SK-N-SH (cell line): ENCODE measurements at regions not wholly inside any gene's neighbourhood (a gene's known extent, or its start where the extent isn't known, plus 50 kb on each side); places are given as distances from the start of the nearest gene placed in this dataset.

Experiments used
- CTCF ChIA-PET: fragments of 300-600, 350-600 bp; formaldehyde crosslinking; extraction: SDS; loops from one replicate; lab custom pipeline; 2021; lab: Yijun Ruan, JAX
- POLR2A ChIA-PET: fragments of 350-600 bp; sonication (Branson Sonifier 250); formaldehyde crosslinking; extraction: SDS; loops from one replicate; lab custom pipeline; 2020; ENCODE audit warnings: antibody characterized with exemption, inconsistent platforms; lab: Yijun Ruan, JAX
- DNase-seq: peaks from one replicate; pipeline ENCODE4 v3.0.0; 2012
- H2AFZ ChIP-seq: fragments of 200-600 bp; sonication (generic); 2 replicates; pipeline ENCODE4 v1.8.1; 2016; ENCODE audit warnings: antibody characterized with exemption, mild to moderate bottlenecking, low read depth
- H3F3A ChIP-seq: fragments of 200-600 bp; sonication (generic); replicated peaks from 2 replicates; pipeline ENCODE3; 2016; ENCODE audit warnings: antibody characterized with exemption, mild to moderate bottlenecking; ENCODE audit not compliant: insufficient read depth
- H3K27ac ChIP-seq, 2 experiments: fragments of 200-500 bp in 1 of 2; fragments of 200-600 bp in 1 of 2; sonication (Bioruptor generic) in 1 of 2; sonication (generic), shearing (Covaris generic) in 1 of 2; 2 replicates each; pipeline versions ENCODE4 v1.5.1 to v1.6.1; 2014 to 2016; ENCODE audit warnings: low read depth in 2 of 2, inconsistent platforms in 1 of 2, low read length in 1 of 2, mild to moderate bottlenecking in 1 of 2, mixed read lengths in 1 of 2
- H3K27me3 ChIP-seq: fragments of 200-600 bp; sonication (generic), shearing (Covaris generic); 2 replicates; pipeline ENCODE4 v1.6.1; 2016; ENCODE audit warnings: mixed run types; ENCODE audit not compliant: insufficient read depth
- H3K36me3 ChIP-seq, 2 experiments: fragments of 200-500 bp in 1 of 2; fragments of 200-600 bp in 1 of 2; sonication (Bioruptor generic) in 1 of 2; sonication (generic) in 1 of 2; replicated peaks in 1 of 2; 2 replicates each; pipeline versions ENCODE3 to v1.5.1; 2014 to 2016; ENCODE audit warnings: low read length in 1 of 2, mild to moderate bottlenecking in 1 of 2; ENCODE audit not compliant: insufficient read depth in 2 of 2, control insufficient read depth in 1 of 2
- H3K4me1 ChIP-seq, 2 experiments: fragments of 200-500 bp in 1 of 2; fragments of 200-600 bp in 1 of 2; sonication (Bioruptor generic) in 1 of 2; sonication (generic), shearing (Covaris generic) in 1 of 2; 2 replicates each; pipeline versions ENCODE4 v1.5.1 to v1.6.1; 2014 to 2016; ENCODE audit warnings: low read depth in 1 of 2, low read length in 1 of 2, mixed run types in 1 of 2; ENCODE audit not compliant: insufficient read depth in 2 of 2, control insufficient read depth in 1 of 2
- H3K4me2 ChIP-seq: fragments of 200-600 bp; sonication (generic), shearing (Covaris generic); 2 replicates; pipeline ENCODE4 v1.6.1; 2017; ENCODE audit warnings: mixed run types
- H3K4me3 ChIP-seq, 2 experiments: fragments of 200-500 bp in 1 of 2; fragments of 200-600 bp in 1 of 2; sonication (Bioruptor generic) in 1 of 2; sonication (generic), shearing (Covaris generic) in 1 of 2; 2 replicates each; pipeline versions ENCODE4 v1.5.1 to v1.8.1; 2014 to 2016; ENCODE audit warnings: low read depth in 2 of 2, inconsistent platforms in 1 of 2, low read length in 1 of 2, mild to moderate bottlenecking in 1 of 2, mixed read lengths in 1 of 2, moderate library complexity in 1 of 2
- H3K79me2 ChIP-seq: fragments of 200-600 bp; sonication (generic); 2 replicates; pipeline ENCODE4 v1.8.1; 2017; ENCODE audit warnings: mild to moderate bottlenecking; ENCODE audit not compliant: insufficient read depth
- H3K9ac ChIP-seq: fragments of 200-600 bp; sonication (generic); 2 replicates; pipeline ENCODE4 v1.6.1; 2017; ENCODE audit warnings: mixed run types
- H3K9me2 ChIP-seq: fragments of 200-600 bp; sonication (generic); 2 replicates; pipeline ENCODE4 v1.6.1; 2017; ENCODE audit warnings: mixed run types
- H3K9me3 ChIP-seq: fragments of 200-600 bp; sonication (generic); 2 replicates; pipeline ENCODE4 v1.6.1; 2017; ENCODE audit warnings: mixed run types, mild to moderate bottlenecking, moderate library complexity
- H4K20me1 ChIP-seq: fragments of 200-600 bp; sonication (generic); 2 replicates; pipeline ENCODE4 v1.6.1; 2017; ENCODE audit warnings: mild to moderate bottlenecking, mixed run types; ENCODE audit not compliant: insufficient read depth
- EP300 ChIP-seq, 2 experiments: IDR thresholded peaks; 2 replicates each; pipeline versions ENCODE4 v1.4.0 to v1.6.1; 2012; ENCODE audit warnings: borderline replicate concordance in 1 of 2, low read depth in 1 of 2, low read length in 1 of 2
- EZH2phosphoT487 ChIP-seq: fragments of 200-600 bp; sonication (generic); IDR thresholded peaks from 2 replicates; pipeline ENCODE4 v1.6.1; 2017; ENCODE audit warnings: low read depth, mixed run types, mild to moderate bottlenecking, antibody characterized with exemption, moderate library complexity, borderline replicate concordance
- FOSL2 ChIP-seq: IDR thresholded peaks from 2 replicates; pipeline ENCODE4 v1.4.0; 2012; ENCODE audit warnings: low read depth, mild to moderate bottlenecking, moderate library complexity, borderline replicate concordance
- GABPA ChIP-seq: IDR thresholded peaks from 2 replicates; pipeline ENCODE4 v1.4.0; 2012; ENCODE audit warnings: low read depth, mild to moderate bottlenecking
- GATA2 ChIP-seq: sonication (generic); formaldehyde crosslinking; IDR thresholded peaks from 2 replicates; pipeline ENCODE4 v1.5.0; 2020; ENCODE audit warnings: mild to moderate bottlenecking, missing genetic modification reagents
- MEF2A ChIP-seq: IDR thresholded peaks from 2 replicates; pipeline ENCODE4 v1.4.0; 2012; ENCODE audit warnings: low read depth, borderline replicate concordance
- MXI1 ChIP-seq: IDR thresholded peaks from 2 replicates; pipeline ENCODE4 v1.6.1; 2012; ENCODE audit warnings: mild to moderate bottlenecking, low read depth, low read length, improper control_type of control experiment
- RAD21 ChIP-seq: IDR thresholded peaks from 2 replicates; pipeline ENCODE4 v1.6.1; 2012; ENCODE audit warnings: mild to moderate bottlenecking, low read length
- RXRA ChIP-seq: IDR thresholded peaks from 2 replicates; pipeline ENCODE4 v1.4.0; 2012; ENCODE audit warnings: low read depth, mild to moderate bottlenecking, borderline replicate concordance
- SIN3A ChIP-seq: IDR thresholded peaks from 2 replicates; pipeline ENCODE4 v1.6.1; 2012; ENCODE audit warnings: low read depth, mild to moderate bottlenecking, low read length, moderate library complexity, borderline replicate concordance
- SMC3 ChIP-seq: IDR thresholded peaks from 2 replicates; pipeline ENCODE4 v1.6.1; 2012; ENCODE audit warnings: low read depth, low read length, improper control_type of control experiment
- TCF12 ChIP-seq: IDR thresholded peaks from 2 replicates; pipeline ENCODE4 v1.4.0; 2012
- TEAD4 ChIP-seq: IDR thresholded peaks from 2 replicates; pipeline ENCODE4 v1.4.0; 2012; ENCODE audit warnings: mild to moderate bottlenecking, borderline replicate concordance; ENCODE audit not compliant: insufficient read depth
- WGBS: methylation state at CpG from one replicate; pipeline ENCODE4 v1.1.6; 2017; ENCODE audit warnings: low lambda C conversion rate; 5-methylcytosine and 5-hydroxymethylcytosine counted together
- TF ChIP-seq, protein P1 (sequence below): fragments of 150-350 bp; IDR thresholded peaks from 2 replicates; pipeline ENCODE4 v1.6.1; 2016; ENCODE audit warnings: mild to moderate bottlenecking, low read depth, low read length
- TF ChIP-seq, protein P2 (sequence below): IDR thresholded peaks from 2 replicates; pipeline ENCODE4; 2012
- TF ChIP-seq, protein P3 (sequence below): fragments of 200-600 bp; sonication (generic); IDR thresholded peaks from 2 replicates; pipeline ENCODE4 v1.6.1; 2017; ENCODE audit warnings: antibody characterized with exemption, mild to moderate bottlenecking, moderate library complexity
- TF ChIP-seq, protein P4 (sequence below): fragments of 150-350 bp; IDR thresholded peaks from 2 replicates; pipeline ENCODE4 v1.6.1; 2017; ENCODE audit warnings: antibody characterized with exemption, low read length, low read depth, borderline replicate concordance
- TF ChIP-seq, protein P5 (sequence below): IDR thresholded peaks from 2 replicates; pipeline ENCODE4 v1.6.1; 2012; ENCODE audit warnings: mild to moderate bottlenecking, low read depth, low read length, moderate library complexity

DNA sequence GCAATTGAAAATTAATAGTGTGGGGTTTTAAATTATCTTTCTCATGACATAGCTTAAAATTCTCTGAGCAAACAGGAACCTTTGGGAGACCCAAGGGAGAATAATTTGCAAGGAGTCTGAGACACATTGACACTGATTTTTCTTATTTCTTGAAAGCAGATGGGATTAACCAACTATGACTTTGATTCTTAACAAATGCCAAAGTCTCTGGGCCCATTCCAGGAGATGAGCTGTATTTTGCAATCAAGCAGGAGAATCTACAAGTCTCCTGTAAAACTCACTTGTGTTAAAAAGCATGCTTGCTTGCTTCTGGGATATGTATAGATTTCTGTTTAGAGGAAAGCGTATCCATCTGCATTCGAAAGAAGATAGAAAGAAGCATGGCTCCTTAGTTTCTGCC lies 71.3 kb upstream of the STT3B start:
- Histone ChIP-seq H3K27me3 (no peaks in the 10 kb centered on the region), H3K4me1 (no peaks in the 10 kb centered on the region; a peak in 1 of 4 replicates), H3K79me2 (no peaks in the 10 kb centered on the region), H2AFZ (no peak overlapping the region), H3F3A (no peaks in the 10 kb centered on the region), H3K9ac (no peak overlapping the region), H3K36me3 (no peaks in the 10 kb centered on the region), H4K20me1 (no peaks in the 10 kb centered on the region), H3K4me2 (no peak overlapping the region), H3K27ac (no peak overlapping the region), H3K9me2 (no peaks in the 10 kb centered on the region), H3K4me3 (no peak overlapping the region), H3K9me3 (no peaks in the 10 kb centered on the region)
- POLR2A ChIA-PET, result no interaction called here
- DNase-seq, result no peak
- CTCF ChIA-PET, result interaction anchor here (0.9 kb wide), 1 partner anchor 11 kb away, joined by 3 read pairs; no protein-coding TSS in a partner anchor
- no peak for TF ChIP-seq EZH2phosphoT487
- TF ChIP-seq RXRA, result no peak
- no peak for TF ChIP-seq TCF12
- no peak for TF ChIP-seq FOSL2
- TF ChIP-seq SMC3, result no peak
- TF ChIP-seq GABPA, result no peak
- TF ChIP-seq TEAD4, result no peak
- TF ChIP-seq, protein P1, sequence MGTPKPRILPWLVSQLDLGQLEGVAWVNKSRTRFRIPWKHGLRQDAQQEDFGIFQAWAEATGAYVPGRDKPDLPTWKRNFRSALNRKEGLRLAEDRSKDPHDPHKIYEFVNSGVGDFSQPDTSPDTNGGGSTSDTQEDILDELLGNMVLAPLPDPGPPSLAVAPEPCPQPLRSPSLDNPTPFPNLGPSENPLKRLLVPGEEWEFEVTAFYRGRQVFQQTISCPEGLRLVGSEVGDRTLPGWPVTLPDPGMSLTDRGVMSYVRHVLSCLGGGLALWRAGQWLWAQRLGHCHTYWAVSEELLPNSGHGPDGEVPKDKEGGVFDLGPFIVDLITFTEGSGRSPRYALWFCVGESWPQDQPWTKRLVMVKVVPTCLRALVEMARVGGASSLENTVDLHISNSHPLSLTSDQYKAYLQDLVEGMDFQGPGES, result no peak
- WGBS, result 46% methylated on average over 2 of the region's 2 CpGs

DNA sequence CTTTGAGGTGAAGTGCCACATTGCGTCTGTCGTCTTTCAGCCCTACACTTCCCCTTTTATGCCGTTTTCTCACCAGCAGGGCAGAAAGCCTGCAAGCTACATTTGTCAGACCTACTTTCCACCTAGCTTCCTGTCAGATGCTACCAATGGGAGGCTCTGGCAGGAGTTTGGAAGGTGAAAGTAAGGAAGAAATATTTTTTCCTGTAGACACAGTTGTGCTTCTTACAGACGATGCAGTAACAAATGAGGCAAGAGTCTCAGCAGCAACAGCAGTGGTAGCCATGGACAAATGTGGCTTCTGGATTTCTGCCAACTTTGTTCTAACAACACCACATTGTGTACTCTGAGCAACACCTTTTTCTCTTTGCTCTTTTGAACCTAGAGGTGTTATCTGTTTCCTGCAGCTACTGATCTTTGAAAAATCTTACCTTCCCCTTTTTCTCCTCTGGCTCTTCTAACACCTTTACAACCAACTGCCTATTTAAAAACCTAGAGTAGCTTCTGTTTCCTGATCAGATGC lies 70.6 kb upstream of the STT3B start:
- ChIA-PET CTCF (interaction anchor here (0.9 kb wide), 1 partner anchor 10 kb away, joined by 3 read pairs; no protein-coding TSS in a partner anchor), POLR2A (no interaction called here)
- TF ChIP-seq MXI1 (no peak), GATA2 (CRISPR knock-in tag) (no peak), SIN3A (no peak), RAD21 (no peak), MEF2A (no peak), GABPA (no peak), EP300 (IDR thresholded peaks at IDR 0.05; ENCODE audit: borderline replicate concordance in 1 of 2, low read depth in 1 of 2, low read length in 1 of 2) (no peak)
- TF ChIP-seq, protein P2, sequence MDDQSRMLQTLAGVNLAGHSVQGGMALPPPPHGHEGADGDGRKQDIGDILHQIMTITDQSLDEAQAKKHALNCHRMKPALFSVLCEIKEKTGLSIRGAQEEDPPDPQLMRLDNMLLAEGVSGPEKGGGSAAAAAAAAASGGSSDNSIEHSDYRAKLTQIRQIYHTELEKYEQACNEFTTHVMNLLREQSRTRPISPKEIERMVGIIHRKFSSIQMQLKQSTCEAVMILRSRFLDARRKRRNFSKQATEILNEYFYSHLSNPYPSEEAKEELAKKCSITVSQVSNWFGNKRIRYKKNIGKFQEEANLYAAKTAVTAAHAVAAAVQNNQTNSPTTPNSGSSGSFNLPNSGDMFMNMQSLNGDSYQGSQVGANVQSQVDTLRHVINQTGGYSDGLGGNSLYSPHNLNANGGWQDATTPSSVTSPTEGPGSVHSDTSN, result no peak
- TF ChIP-seq, protein P3, sequence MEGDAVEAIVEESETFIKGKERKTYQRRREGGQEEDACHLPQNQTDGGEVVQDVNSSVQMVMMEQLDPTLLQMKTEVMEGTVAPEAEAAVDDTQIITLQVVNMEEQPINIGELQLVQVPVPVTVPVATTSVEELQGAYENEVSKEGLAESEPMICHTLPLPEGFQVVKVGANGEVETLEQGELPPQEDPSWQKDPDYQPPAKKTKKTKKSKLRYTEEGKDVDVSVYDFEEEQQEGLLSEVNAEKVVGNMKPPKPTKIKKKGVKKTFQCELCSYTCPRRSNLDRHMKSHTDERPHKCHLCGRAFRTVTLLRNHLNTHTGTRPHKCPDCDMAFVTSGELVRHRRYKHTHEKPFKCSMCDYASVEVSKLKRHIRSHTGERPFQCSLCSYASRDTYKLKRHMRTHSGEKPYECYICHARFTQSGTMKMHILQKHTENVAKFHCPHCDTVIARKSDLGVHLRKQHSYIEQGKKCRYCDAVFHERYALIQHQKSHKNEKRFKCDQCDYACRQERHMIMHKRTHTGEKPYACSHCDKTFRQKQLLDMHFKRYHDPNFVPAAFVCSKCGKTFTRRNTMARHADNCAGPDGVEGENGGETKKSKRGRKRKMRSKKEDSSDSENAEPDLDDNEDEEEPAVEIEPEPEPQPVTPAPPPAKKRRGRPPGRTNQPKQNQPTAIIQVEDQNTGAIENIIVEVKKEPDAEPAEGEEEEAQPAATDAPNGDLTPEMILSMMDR, result no peak
- TF ChIP-seq, protein P4, sequence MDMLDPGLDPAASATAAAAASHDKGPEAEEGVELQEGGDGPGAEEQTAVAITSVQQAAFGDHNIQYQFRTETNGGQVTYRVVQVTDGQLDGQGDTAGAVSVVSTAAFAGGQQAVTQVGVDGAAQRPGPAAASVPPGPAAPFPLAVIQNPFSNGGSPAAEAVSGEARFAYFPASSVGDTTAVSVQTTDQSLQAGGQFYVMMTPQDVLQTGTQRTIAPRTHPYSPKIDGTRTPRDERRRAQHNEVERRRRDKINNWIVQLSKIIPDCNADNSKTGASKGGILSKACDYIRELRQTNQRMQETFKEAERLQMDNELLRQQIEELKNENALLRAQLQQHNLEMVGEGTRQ, result no peak
- TF ChIP-seq, protein P5, sequence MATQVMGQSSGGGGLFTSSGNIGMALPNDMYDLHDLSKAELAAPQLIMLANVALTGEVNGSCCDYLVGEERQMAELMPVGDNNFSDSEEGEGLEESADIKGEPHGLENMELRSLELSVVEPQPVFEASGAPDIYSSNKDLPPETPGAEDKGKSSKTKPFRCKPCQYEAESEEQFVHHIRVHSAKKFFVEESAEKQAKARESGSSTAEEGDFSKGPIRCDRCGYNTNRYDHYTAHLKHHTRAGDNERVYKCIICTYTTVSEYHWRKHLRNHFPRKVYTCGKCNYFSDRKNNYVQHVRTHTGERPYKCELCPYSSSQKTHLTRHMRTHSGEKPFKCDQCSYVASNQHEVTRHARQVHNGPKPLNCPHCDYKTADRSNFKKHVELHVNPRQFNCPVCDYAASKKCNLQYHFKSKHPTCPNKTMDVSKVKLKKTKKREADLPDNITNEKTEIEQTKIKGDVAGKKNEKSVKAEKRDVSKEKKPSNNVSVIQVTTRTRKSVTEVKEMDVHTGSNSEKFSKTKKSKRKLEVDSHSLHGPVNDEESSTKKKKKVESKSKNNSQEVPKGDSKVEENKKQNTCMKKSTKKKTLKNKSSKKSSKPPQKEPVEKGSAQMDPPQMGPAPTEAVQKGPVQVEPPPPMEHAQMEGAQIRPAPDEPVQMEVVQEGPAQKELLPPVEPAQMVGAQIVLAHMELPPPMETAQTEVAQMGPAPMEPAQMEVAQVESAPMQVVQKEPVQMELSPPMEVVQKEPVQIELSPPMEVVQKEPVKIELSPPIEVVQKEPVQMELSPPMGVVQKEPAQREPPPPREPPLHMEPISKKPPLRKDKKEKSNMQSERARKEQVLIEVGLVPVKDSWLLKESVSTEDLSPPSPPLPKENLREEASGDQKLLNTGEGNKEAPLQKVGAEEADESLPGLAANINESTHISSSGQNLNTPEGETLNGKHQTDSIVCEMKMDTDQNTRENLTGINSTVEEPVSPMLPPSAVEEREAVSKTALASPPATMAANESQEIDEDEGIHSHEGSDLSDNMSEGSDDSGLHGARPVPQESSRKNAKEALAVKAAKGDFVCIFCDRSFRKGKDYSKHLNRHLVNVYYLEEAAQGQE, result no peak

More for the DNA sequence above, 70.6 kb upstream of the STT3B start:
- Histone ChIP-seq H4K20me1 (no peaks in the 10 kb centered on the region), H3K27ac (no peak overlapping the region), H3K27me3 (no peaks in the 10 kb centered on the region), H3K79me2 (no peaks in the 10 kb centered on the region), H3K9ac (no peak overlapping the region), H3F3A (no peaks in the 10 kb centered on the region), H3K4me1 (no peaks in the 10 kb centered on the region; a peak in 1 of 4 replicates), H3K9me2 (no peaks in the 10 kb centered on the region), H3K9me3 (no peaks in the 10 kb centered on the region), H3K4me3 (no peak overlapping the region), H2AFZ (no peak overlapping the region), H3K36me3 (no peaks in the 10 kb centered on the region), H3K4me2 (no peak overlapping the region)
- WGBS, result 35% methylated on average over 4 of the region's 4 CpGs
- no peak for DNase-seq
